HuH-7.5 (cell line): ENCODE measurements at regions not wholly inside any gene's neighbourhood (a gene's known extent, or its start where the extent isn't known, plus 50 kb on each side); places are given as distances from the start of the nearest gene placed in this dataset.

Experiments used
- DNase-seq: peaks from one replicate; pipeline ENCODE4 v3.0.0; 2011; ENCODE audit warnings: low spot score

- no peak for DNase-seq
Observed at GRCh38 chr10:128560993-128561392, 434.8 kb upstream of the MKI67 start.

- DNase-seq: no peak
Observed at GRCh38 chr10:128563387-128563786, 437.2 kb upstream of the MKI67 start.

GRCh38 chr10:128563904-128564303, 437.7 kb upstream of the MKI67 start:
- no peak for DNase-seq

- DNase-seq: no peak
Observed at GRCh38 chr10:128566361-128566968, 440.2 kb upstream of the MKI67 start.

- DNase-seq: no peak
Observed at GRCh38 chr10:128567551-128567950, 441.3 kb upstream of the MKI67 start.

- DNase-seq: no peak
Observed at GRCh38 chr10:128568041-128568440, 441.8 kb upstream of the MKI67 start.

- DNase-seq: no peak
Observed at GRCh38 chr10:128568491-128568890, 442.3 kb upstream of the MKI67 start.

- DNase-seq: no peak
Observed at GRCh38 chr10:128568990-128569945, 443.0 kb upstream of the MKI67 start.

GRCh38 chr10:128570319-128570995, 444.2 kb upstream of the MKI67 start:
- DNase-seq: no peak

- no peak for DNase-seq
Observed at GRCh38 chr10:128571071-128571470, 444.8 kb upstream of the MKI67 start.

GRCh38 chr10:128571745-128572144, 445.5 kb upstream of the MKI67 start:
- DNase-seq: no peak

- DNase-seq: no peak
Observed at GRCh38 chr10:128572696-128573095, 446.5 kb upstream of the MKI67 start.

GRCh38 chr10:128573281-128573845, 447.1 kb upstream of the MKI67 start:
- DNase-seq: no peak

GRCh38 chr10:128573986-128574385, 447.8 kb upstream of the MKI67 start:
- DNase-seq: no peak

- no peak for DNase-seq
Observed at GRCh38 chr10:128574581-128575210, 448.5 kb upstream of the MKI67 start.

GRCh38 chr10:128575761-128576160, 449.5 kb upstream of the MKI67 start:
- no peak for DNase-seq

- no peak for DNase-seq
Observed at GRCh38 chr10:128576336-128576735, 450.1 kb upstream of the MKI67 start.

GRCh38 chr10:128576943-128577670, 450.9 kb upstream of the MKI67 start:
- DNase-seq: no peak

GRCh38 chr10:128577958-128578750, 451.9 kb upstream of the MKI67 start:
- DNase-seq: no peak

GRCh38 chr10:128578766-128579165, 452.5 kb upstream of the MKI67 start:
- no peak for DNase-seq
